CD8-positive, alpha-beta memory T cell (primary cell): ENCODE measurements at regions not wholly inside any gene's neighbourhood (a gene's known extent, or its start where the extent isn't known, plus 50 kb on each side); places are given as distances from the start of the nearest gene placed in this dataset.

Experiments used
- CTCF ChIA-PET: fragments of 350-600 bp; sonication (Branson Sonifier 250); formaldehyde crosslinking; loops from one replicate; lab custom pipeline; 2021; ENCODE audit warnings: antibody characterized with exemption; lab: Charles Lee
- POLR2A ChIA-PET: fragments of 350-600 bp; sonication (Branson Sonifier 250); formaldehyde crosslinking; loops from one replicate; lab custom pipeline; 2021; ENCODE audit warnings: antibody characterized with exemption; lab: Charles Lee
- DNase-seq, 5 donors: peaks; one replicate each; pipeline versions ENCODE4 v3.0.0 to v3.0.0-alpha.2; 2020 to 2022; ENCODE audit warnings: mixed read lengths in 1 of 5
- H3K27ac ChIP-seq: one replicate; pipeline ENCODE4 v1.7.0; 2013; ENCODE audit warnings: low read depth, mild to moderate bottlenecking, low read length, moderate library complexity
- H3K27me3 ChIP-seq: 2 replicates; pipeline ENCODE4 v1.7.0; 2013; ENCODE audit warnings: low read length, mild to moderate bottlenecking; ENCODE audit not compliant: insufficient read depth, poor library complexity, severe bottlenecking
- H3K36me3 ChIP-seq: 2 replicates; pipeline ENCODE4 v1.7.0; 2013; ENCODE audit warnings: mild to moderate bottlenecking, low read length, moderate library complexity; ENCODE audit not compliant: insufficient read depth
- H3K4me1 ChIP-seq: 2 replicates; pipeline ENCODE4 v1.7.0; 2013; ENCODE audit warnings: mild to moderate bottlenecking, low read length, moderate library complexity; ENCODE audit not compliant: insufficient read depth
- H3K4me3 ChIP-seq: 2 replicates; pipeline ENCODE4 v1.7.0; 2013; ENCODE audit warnings: mild to moderate bottlenecking, low read length
- H3K9me3 ChIP-seq: 2 replicates; pipeline ENCODE4 v1.7.0; 2013; ENCODE audit warnings: mild to moderate bottlenecking, low read length
- H3K27ac Mint-ChIP-seq, 8 donors: one replicate each; pipeline ENCODE4 v1.8.0; 2020 to 2021; ENCODE audit warnings: mixed read lengths in 8 of 8, mild to moderate bottlenecking in 6 of 8, inconsistent platforms in 3 of 8, moderate library complexity in 3 of 8
- H3K27me3 Mint-ChIP-seq, 2 donors: one replicate each; pipeline ENCODE4 v1.8.0; 2020 to 2021; ENCODE audit warnings: mixed read lengths in 2 of 2, mild to moderate bottlenecking in 1 of 2, moderate library complexity in 1 of 2
- H3K36me3 Mint-ChIP-seq, 3 donors: one replicate each; pipeline ENCODE4 v1.8.0; 2020 to 2021; ENCODE audit warnings: mixed read lengths in 3 of 3, inconsistent platforms in 1 of 3, mild to moderate bottlenecking in 1 of 3
- H3K4me1 Mint-ChIP-seq, 3 donors: one replicate each; pipeline ENCODE4 v1.8.0; 2020 to 2021; ENCODE audit warnings: mixed read lengths in 3 of 3, inconsistent platforms in 1 of 3, mild to moderate bottlenecking in 1 of 3
- H3K4me3 Mint-ChIP-seq, 7 donors: one replicate each; pipeline ENCODE4 v1.8.0; 2020 to 2021; ENCODE audit warnings: mixed read lengths in 7 of 7, mild to moderate bottlenecking in 6 of 7, moderate library complexity in 4 of 7, inconsistent platforms in 2 of 7
- H3K9me3 Mint-ChIP-seq, 5 donors: one replicate each; pipeline ENCODE4 v1.8.0; 2020 to 2022; ENCODE audit warnings: mixed read lengths in 5 of 5, mild to moderate bottlenecking in 3 of 5, moderate library complexity in 2 of 5, inconsistent platforms in 1 of 5

DNA sequence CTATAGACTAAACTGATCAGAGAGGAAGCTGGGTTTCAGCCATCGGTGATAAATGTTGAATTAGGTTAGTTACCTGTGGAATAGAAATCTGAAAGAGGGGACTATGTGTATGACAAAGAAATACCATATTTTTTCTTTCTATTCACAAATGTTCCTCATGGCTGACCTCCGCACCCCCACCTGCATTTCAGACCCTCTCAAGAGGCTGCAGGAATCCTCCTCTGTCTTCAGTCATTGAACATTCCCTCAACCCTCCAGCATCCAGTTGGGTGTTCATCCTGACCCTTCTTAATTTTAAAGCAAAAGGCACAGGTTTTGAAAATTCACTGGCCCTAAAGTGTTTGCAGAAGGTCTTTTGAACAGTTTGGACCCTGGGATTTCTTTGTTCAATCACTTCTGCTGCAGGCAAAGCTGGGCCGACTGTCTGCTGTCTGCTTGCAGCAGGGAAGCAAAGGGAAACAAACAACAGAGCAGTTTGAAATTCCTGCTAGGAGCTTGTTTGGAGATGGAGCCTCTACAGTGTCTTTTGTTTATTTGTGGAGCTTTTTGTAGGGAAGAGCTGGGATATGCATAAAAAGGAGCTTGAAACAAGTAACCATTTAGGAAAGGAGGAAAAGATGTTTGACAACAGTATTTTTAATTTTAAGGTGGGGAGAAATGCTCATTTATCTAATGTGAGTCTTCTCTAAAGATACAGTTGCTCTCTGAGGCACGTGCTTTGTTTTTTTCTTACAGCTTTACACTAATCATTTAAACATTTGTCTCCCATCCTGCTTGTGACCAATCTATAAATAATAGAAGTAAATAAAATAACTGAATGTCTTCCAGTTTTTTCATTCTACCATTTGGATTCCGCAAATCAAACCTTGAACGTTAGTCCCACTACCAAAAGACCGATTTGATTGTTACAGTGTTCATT lies 213.3 kb upstream of the MMADHC start:
- Histone ChIP-seq H3K36me3 (no peaks in the 10 kb centered on the region), H3K4me3 (no peak overlapping the region), H3K27ac (no peak overlapping the region), H3K4me1 (no peaks in the 10 kb centered on the region), H3K27me3 (no peaks in the 10 kb centered on the region), H3K9me3 (no peaks in the 10 kb centered on the region)
- Mint-ChIP-seq H3K36me3 (no peaks in the 10 kb centered on the region), H3K27ac (no peak overlapping the region), H3K9me3 (peaks cover 0 to 9% (median 7%) of the 10 kb centered on the region in 5 donors), H3K27me3 (peaks cover 0 to under 1% of the 10 kb centered on the region in 2 donors), H3K4me1 (no peaks in the 10 kb centered on the region), H3K4me3 (no peak overlapping the region)
- DNase-seq, result no peak
- CTCF ChIA-PET, result no interaction called here
- POLR2A ChIA-PET, result no interaction called here

DNA sequence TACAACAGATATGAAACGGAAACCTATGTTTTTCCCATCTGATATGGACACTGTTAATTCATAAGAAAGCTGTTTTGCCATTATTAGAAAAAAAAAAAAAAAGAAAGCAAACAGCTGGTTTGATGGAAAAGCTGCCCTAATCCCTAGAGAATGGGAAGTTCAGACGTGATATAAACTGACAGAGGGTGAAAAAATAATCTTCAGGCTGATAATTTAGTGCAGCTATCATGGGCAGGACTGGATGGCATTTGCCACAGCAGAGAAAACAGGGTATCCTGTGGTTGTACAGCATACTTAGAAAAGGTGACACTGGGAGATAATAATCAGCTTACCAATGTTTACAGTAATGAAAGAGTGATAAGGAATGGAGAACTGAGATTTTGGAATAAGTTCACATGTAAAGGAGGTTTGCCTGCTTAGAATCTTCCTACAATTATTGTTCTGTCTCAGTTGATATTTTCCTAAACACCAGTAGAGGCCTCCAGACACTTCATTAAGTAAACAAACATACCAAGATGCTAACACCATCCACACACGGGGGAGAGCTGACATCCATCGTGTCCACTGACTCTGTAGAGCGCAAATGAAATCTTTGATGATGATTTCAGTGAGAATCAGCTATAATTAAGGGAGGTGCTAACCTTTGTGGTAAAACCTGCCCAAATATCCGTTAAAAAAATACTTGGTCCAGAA lies 211.6 kb upstream of the MMADHC start:
- H3K27ac ChIP-seq, result no peak overlapping the region
- no peak overlapping the region for H3K4me3 ChIP-seq
- ChIA-PET POLR2A (no interaction called here), CTCF (no interaction called here)
- no peaks in the 10 kb centered on the region for H3K9me3 ChIP-seq
- Mint-ChIP-seq H3K36me3 (no peaks in the 10 kb centered on the region), H3K9me3 (peaks cover 0 to 9% (median 7%) of the 10 kb centered on the region in 5 donors), H3K4me3 (no peak overlapping the region), H3K27ac (no peak overlapping the region), H3K4me1 (no peaks in the 10 kb centered on the region), H3K27me3 (no peaks in the 10 kb centered on the region)
- H3K36me3 ChIP-seq, result no peaks in the 10 kb centered on the region
- no peaks in the 10 kb centered on the region for H3K27me3 ChIP-seq
- H3K4me1 ChIP-seq, result no peaks in the 10 kb centered on the region
- no peak for DNase-seq

DNA sequence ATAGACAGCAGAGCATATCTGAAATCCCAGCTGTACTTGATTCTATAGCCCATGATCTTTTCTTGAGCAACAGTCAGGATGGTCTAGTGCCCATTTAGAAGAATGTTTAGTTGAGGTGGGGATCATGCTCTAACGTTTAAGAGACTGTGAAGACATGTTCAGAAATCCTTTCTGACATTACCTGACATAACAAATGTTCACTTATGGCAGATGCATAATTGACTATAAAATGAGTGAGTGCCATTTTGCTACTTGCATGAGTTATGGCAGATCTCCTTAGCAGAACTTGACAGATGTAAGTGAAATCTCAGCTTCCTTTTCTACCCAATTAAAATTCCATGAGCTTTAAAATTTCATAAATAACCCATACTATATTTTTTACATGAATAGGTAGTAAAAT lies 209.5 kb upstream of the MMADHC start:
- CTCF ChIA-PET, result no interaction called here
- no peaks in the 10 kb centered on the region for H3K4me1 ChIP-seq
- H3K27ac ChIP-seq, result no peak overlapping the region
- Mint-ChIP-seq H3K36me3 (no peaks in the 10 kb centered on the region), H3K4me3 (no peak overlapping the region), H3K4me1 (no peaks in the 10 kb centered on the region), H3K27ac (no peak overlapping the region), H3K9me3 (peaks cover 3 to 10% (median 9%) of the 10 kb centered on the region in 5 donors), H3K27me3 (no peaks in the 10 kb centered on the region)
- no peaks in the 10 kb centered on the region for H3K27me3 ChIP-seq
- DNase-seq, result no peak
- POLR2A ChIA-PET, result no interaction called here
- no peaks in the 10 kb centered on the region for H3K36me3 ChIP-seq
- H3K9me3 ChIP-seq, result no peaks in the 10 kb centered on the region
- H3K4me3 ChIP-seq, result no peak overlapping the region

DNA sequence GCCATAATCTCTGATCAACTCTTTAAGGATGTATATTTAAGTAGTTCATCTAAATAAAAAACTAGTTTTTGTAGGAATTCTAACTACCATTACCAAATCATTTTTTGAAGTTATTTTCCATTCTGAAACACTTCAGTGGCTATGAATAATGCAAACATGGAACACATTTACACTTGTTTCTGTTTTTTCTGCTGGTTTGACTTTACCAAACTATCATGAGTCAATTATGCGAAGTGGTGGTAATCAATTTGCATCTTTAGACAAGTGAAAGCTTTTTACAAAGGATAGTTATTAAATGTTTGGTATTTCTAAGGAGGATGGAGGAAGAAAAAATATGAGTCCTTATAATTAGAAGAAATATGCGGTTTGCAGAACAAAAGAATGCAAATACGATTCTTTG lies 202.0 kb upstream of the MMADHC start:
- no peaks in the 10 kb centered on the region for H3K27me3 ChIP-seq
- ChIA-PET POLR2A (no interaction called here), CTCF (no interaction called here)
- no peak overlapping the region for H3K4me3 Mint-ChIP-seq
- peaks cover 0 to 2% of the 10 kb centered on the region in 2 donors for H3K27me3 Mint-ChIP-seq
- H3K36me3 Mint-ChIP-seq, result no peaks in the 10 kb centered on the region
- no peaks in the 10 kb centered on the region for H3K36me3 ChIP-seq
- peaks cover 3 to 16% (median 10%) of the 10 kb centered on the region in 5 donors for H3K9me3 Mint-ChIP-seq
- no peak overlapping the region for H3K27ac Mint-ChIP-seq
- DNase-seq, result no peak
- H3K27ac ChIP-seq, result no peak overlapping the region
- H3K4me1 ChIP-seq, result no peaks in the 10 kb centered on the region
- no peaks in the 10 kb centered on the region for H3K9me3 ChIP-seq
- H3K4me3 ChIP-seq, result no peak overlapping the region
- no peaks in the 10 kb centered on the region for H3K4me1 Mint-ChIP-seq

DNA sequence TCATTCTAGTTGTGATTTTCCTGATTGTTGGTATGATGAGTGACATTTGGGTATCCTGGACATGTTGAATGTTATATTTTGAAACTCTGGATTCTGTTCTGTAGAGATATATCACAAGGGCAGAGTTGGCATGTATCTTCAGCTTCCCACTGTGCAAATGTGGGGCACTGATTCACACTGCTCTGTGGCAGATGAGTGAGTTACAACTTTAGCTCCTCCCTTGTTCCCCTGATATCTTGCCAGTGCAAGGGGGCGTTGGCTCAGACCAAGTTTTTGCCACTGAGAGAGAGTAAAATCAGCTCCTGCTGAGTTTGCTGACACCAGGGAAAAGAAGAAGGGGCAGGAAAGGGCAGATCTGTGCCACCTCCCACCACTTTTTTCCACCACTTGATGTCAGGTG lies 199.6 kb upstream of the MMADHC start:
- no peak overlapping the region for H3K4me3 ChIP-seq
- no peaks in the 10 kb centered on the region for H3K4me1 ChIP-seq
- ChIA-PET CTCF (no interaction called here), POLR2A (no interaction called here)
- DNase-seq, result no peak
- Mint-ChIP-seq H3K9me3 (peaks cover 3 to 13% (median 4%) of the 10 kb centered on the region in 5 donors), H3K36me3 (no peaks in the 10 kb centered on the region), H3K27me3 (peaks cover 0 to 2% of the 10 kb centered on the region in 2 donors), H3K4me1 (no peaks in the 10 kb centered on the region), H3K27ac (no peak overlapping the region), H3K4me3 (no peak overlapping the region)
- H3K9me3 ChIP-seq, result no peaks in the 10 kb centered on the region
- no peaks in the 10 kb centered on the region for H3K27me3 ChIP-seq
- no peak overlapping the region for H3K27ac ChIP-seq
- H3K36me3 ChIP-seq, result no peaks in the 10 kb centered on the region

DNA sequence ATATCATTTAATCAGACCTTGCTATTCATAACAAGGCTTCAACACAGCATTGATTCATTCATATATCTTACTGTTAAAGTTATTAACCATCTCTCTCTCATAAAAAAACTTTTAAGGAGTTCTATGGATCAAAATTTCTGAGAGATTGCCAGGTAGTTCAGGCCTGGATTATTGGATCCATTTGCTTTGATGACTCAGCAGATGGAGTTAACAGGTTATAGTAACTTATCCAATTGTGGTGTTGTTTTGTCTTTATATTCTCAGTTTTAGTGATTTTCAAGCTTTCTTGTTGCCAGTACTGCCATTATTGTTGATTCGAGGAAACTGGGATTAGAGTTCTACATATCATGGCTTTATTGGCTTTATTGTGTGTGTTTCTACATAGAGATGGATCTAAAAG lies 195.7 kb upstream of the MMADHC start:
- no peak overlapping the region for H3K4me3 Mint-ChIP-seq
- Histone ChIP-seq H3K4me3 (no peak overlapping the region), H3K9me3 (no peaks in the 10 kb centered on the region), H3K4me1 (no peaks in the 10 kb centered on the region), H3K36me3 (no peaks in the 10 kb centered on the region), H3K27ac (no peak overlapping the region), H3K27me3 (no peaks in the 10 kb centered on the region)
- H3K4me1 Mint-ChIP-seq, result no peaks in the 10 kb centered on the region
- CTCF ChIA-PET, result no interaction called here
- POLR2A ChIA-PET, result no interaction called here
- no peak for DNase-seq
- peaks cover 0 to 2% of the 10 kb centered on the region in 2 donors for H3K27me3 Mint-ChIP-seq
- no peaks in the 10 kb centered on the region for H3K36me3 Mint-ChIP-seq
- H3K9me3 Mint-ChIP-seq, result peaks cover 0 to 8% (median 5%) of the 10 kb centered on the region in 5 donors
- no peak overlapping the region for H3K27ac Mint-ChIP-seq

DNA sequence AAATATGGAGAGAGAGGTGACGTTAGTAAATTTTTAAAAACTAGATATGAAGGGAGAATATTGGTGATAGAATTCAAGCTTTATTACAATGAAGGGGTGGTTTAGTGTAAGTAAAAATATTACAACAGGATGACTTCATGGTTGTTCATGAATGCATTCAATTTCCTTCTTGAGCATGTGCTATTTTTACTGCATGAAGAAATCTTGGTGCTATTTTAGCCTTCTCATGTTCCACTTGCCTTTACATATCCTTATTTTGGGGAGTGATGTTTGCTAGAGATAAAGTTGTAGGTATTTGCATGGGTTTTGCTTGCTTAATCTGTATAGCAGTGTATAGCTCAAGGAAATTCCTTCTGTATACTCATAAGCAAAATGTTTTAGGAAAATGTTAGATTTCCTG lies 195.0 kb upstream of the MMADHC start:
- CTCF ChIA-PET, result no interaction called here
- no peak for DNase-seq
- POLR2A ChIA-PET, result no interaction called here

DNA sequence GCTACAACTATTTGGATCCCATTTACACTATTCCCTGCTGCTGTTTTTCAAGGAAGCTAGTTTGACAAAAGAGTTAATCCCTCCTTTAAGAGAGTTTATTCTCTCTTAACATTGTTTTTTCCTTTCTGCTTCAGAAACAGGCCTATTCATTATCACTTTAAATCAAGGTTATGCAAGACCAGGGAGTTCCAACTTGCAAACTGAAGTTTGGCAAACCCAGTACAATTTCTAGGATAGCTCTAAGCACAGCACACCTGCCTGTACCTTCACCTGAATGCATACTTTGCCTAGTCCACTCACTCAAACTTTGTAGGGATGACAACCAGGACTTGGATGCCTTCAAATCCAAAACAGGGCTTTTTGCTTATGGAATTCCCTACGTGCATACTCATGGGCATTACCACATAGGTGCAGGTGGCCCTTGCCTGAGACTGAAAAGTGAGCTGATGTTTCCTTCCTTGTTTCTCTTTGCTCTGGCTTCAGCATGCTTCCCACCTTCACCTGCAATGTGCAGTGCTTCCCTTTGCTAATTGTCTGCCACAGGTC lies 193.8 kb upstream of the MMADHC start:
- no peaks in the 10 kb centered on the region for H3K36me3 ChIP-seq
- no peak overlapping the region for H3K4me3 ChIP-seq
- H3K4me1 ChIP-seq, result no peaks in the 10 kb centered on the region
- CTCF ChIA-PET, result no interaction called here
- POLR2A ChIA-PET, result no interaction called here
- Mint-ChIP-seq H3K36me3 (no peaks in the 10 kb centered on the region), H3K9me3 (peaks cover 0 to 8% (median 0%) of the 10 kb centered on the region in 5 donors), H3K27ac (no peak overlapping the region), H3K27me3 (no peaks in the 10 kb centered on the region), H3K4me3 (no peak overlapping the region), H3K4me1 (no peaks in the 10 kb centered on the region)
- DNase-seq, result no peak
- no peak overlapping the region for H3K27ac ChIP-seq
- no peaks in the 10 kb centered on the region for H3K9me3 ChIP-seq
- H3K27me3 ChIP-seq, result no peaks in the 10 kb centered on the region

More for the DNA sequence above, 195.0 kb upstream of the MMADHC start:
- Mint-ChIP-seq H3K27ac (no peak overlapping the region), H3K9me3 (peaks cover 0 to 8% (median 2%) of the 10 kb centered on the region in 5 donors), H3K4me3 (no peak overlapping the region), H3K27me3 (peaks cover 0 to 2% of the 10 kb centered on the region in 2 donors), H3K36me3 (no peaks in the 10 kb centered on the region), H3K4me1 (no peaks in the 10 kb centered on the region)
- no peaks in the 10 kb centered on the region for H3K9me3 ChIP-seq
- H3K36me3 ChIP-seq, result no peaks in the 10 kb centered on the region
- H3K4me3 ChIP-seq, result no peak overlapping the region
- H3K4me1 ChIP-seq, result no peaks in the 10 kb centered on the region
- H3K27ac ChIP-seq, result no peak overlapping the region
- H3K27me3 ChIP-seq, result no peaks in the 10 kb centered on the region
